ENCODE measurements at regions not wholly inside any gene's neighbourhood (a gene's known extent, or its start where the extent isn't known, plus 50 kb on each side); places are given as distances from the start of the nearest gene placed in this dataset.

GRCh38 chr5:109951348-109951747, 261.6 kb downstream of the MAN2A1 start:
- no peak for TF ChIP-seq CTCF (IDR thresholded peaks at IDR 0.05; ENCODE audit: control extremely low read depth in 1 of 3, insufficient read depth in 1 of 3, low read depth in 1 of 3, low read length in 3 of 3)
- TF ChIP-seq RAD21 (IDR thresholded peaks at IDR 0.05 in 1 of 2, conservative IDR thresholded peaks at IDR 0.05 in 1 of 2; ENCODE audit: low read depth in 2 of 2, low read length in 2 of 2) = no peak
- no peak for TF ChIP-seq NANOG (IDR thresholded peaks at IDR 0.05; ENCODE audit: insufficient read depth, low read depth, low read length, poor library complexity, severe bottlenecking)
